ENCODE measurements at regions not wholly inside any gene's neighbourhood (a gene's known extent, or its start where the extent isn't known, plus 50 kb on each side); places are given as distances from the start of the nearest gene placed in this dataset.

GRCh38 chrX:44735498-44735897 lies 108.3 kb upstream of the DUSP21 start:
- H3K4me1 ChIP-seq (ENCODE audit: insufficient read depth, low read length): no peaks in the 10 kb centered on the region
- no peaks in the 10 kb centered on the region for H3K9me3 ChIP-seq (ENCODE audit: low read depth, low read length)
- DNase-seq (ENCODE audit: insufficient read length, low spot score, missing footprints): no peak
- H3K27ac ChIP-seq (ENCODE audit: low read depth, low read length): no peak overlapping the region
- no peaks in the 10 kb centered on the region for H4K20me1 ChIP-seq (ENCODE audit: insufficient read depth, low read length)
- H3K36me3 ChIP-seq (ENCODE audit: insufficient read depth, low read length): no peaks in the 10 kb centered on the region
- no peaks in the 10 kb centered on the region for H3K79me2 ChIP-seq (ENCODE audit: insufficient read depth, low read length)
- H2AFZ ChIP-seq (ENCODE audit: low read length): no peak overlapping the region
- H3K27me3 ChIP-seq (ENCODE audit: insufficient read depth, low read length): no peaks in the 10 kb centered on the region
- H3K4me3 ChIP-seq (ENCODE audit: insufficient read depth, low read length): no peak overlapping the region
- H3K4me2 ChIP-seq (ENCODE audit: insufficient read depth, low read length): no peak overlapping the region
- no peak for TF ChIP-seq CTCF (IDR thresholded peaks at IDR 0.05; ENCODE audit: extremely low read depth, low read depth, low read length)

GRCh38 chrX:44733931-44734330 lies 109.9 kb upstream of the DUSP21 start:
- H4K20me1 ChIP-seq (ENCODE audit: insufficient read depth, low read length): no peaks in the 10 kb centered on the region
- no peak overlapping the region for H3K4me3 ChIP-seq (ENCODE audit: insufficient read depth, low read length)
- no peaks in the 10 kb centered on the region for H3K79me2 ChIP-seq (ENCODE audit: insufficient read depth, low read length)
- no peak overlapping the region for H3K4me2 ChIP-seq (ENCODE audit: insufficient read depth, low read length)
- H3K27me3 ChIP-seq (ENCODE audit: insufficient read depth, low read length): no peaks in the 10 kb centered on the region
- no peak overlapping the region for H3K27ac ChIP-seq (ENCODE audit: low read depth, low read length)
- no peak overlapping the region for H2AFZ ChIP-seq (ENCODE audit: low read length)
- no peaks in the 10 kb centered on the region for H3K9me3 ChIP-seq (ENCODE audit: low read depth, low read length)
- no peaks in the 10 kb centered on the region for H3K4me1 ChIP-seq (ENCODE audit: insufficient read depth, low read length)
- DNase-seq (ENCODE audit: insufficient read length, low spot score, missing footprints): no peak
- no peak for TF ChIP-seq CTCF (IDR thresholded peaks at IDR 0.05; ENCODE audit: extremely low read depth, low read depth, low read length)
- H3K36me3 ChIP-seq (ENCODE audit: insufficient read depth, low read length): no peaks in the 10 kb centered on the region

GRCh38 chrX:44731160-44731559 lies 112.7 kb upstream of the DUSP21 start:
- Histone ChIP-seq H4K20me1 (ENCODE audit: insufficient read depth, low read length) (no peaks in the 10 kb centered on the region), H3K9me3 (ENCODE audit: low read depth, low read length) (no peaks in the 10 kb centered on the region), H3K36me3 (ENCODE audit: insufficient read depth, low read length) (no peaks in the 10 kb centered on the region), H3K4me2 (ENCODE audit: insufficient read depth, low read length) (no peak overlapping the region), H3K79me2 (ENCODE audit: insufficient read depth, low read length) (no peaks in the 10 kb centered on the region), H2AFZ (ENCODE audit: low read length) (no peak overlapping the region), H3K4me3 (ENCODE audit: insufficient read depth, low read length) (no peak overlapping the region), H3K27me3 (ENCODE audit: insufficient read depth, low read length) (no peaks in the 10 kb centered on the region), H3K27ac (ENCODE audit: low read depth, low read length) (no peak overlapping the region), H3K4me1 (ENCODE audit: insufficient read depth, low read length) (no peaks in the 10 kb centered on the region)
- DNase-seq (ENCODE audit: insufficient read length, low spot score, missing footprints): no peak
- TF ChIP-seq CTCF (IDR thresholded peaks at IDR 0.05; ENCODE audit: extremely low read depth, low read depth, low read length): no peak

GRCh38 chrX:44723426-44723825 lies 120.4 kb upstream of the DUSP21 start:
- H3K36me3 ChIP-seq (ENCODE audit: insufficient read depth, low read length): no peaks in the 10 kb centered on the region
- no peaks in the 10 kb centered on the region for H3K9me3 ChIP-seq (ENCODE audit: low read depth, low read length)
- H3K4me2 ChIP-seq (ENCODE audit: insufficient read depth, low read length): no peak overlapping the region
- H3K79me2 ChIP-seq (ENCODE audit: insufficient read depth, low read length): no peaks in the 10 kb centered on the region
- peaks cover 3% of the 10 kb centered on the region for H3K27me3 ChIP-seq (ENCODE audit: insufficient read depth, low read length)
- no peak for TF ChIP-seq CTCF (IDR thresholded peaks at IDR 0.05; ENCODE audit: extremely low read depth, low read depth, low read length)
- no peak overlapping the region for H2AFZ ChIP-seq (ENCODE audit: low read length)
- H3K4me3 ChIP-seq (ENCODE audit: insufficient read depth, low read length): no peak overlapping the region
- no peaks in the 10 kb centered on the region for H3K4me1 ChIP-seq (ENCODE audit: insufficient read depth, low read length)
- no peak for DNase-seq (ENCODE audit: insufficient read length, low spot score, missing footprints)
- no peak overlapping the region for H3K27ac ChIP-seq (ENCODE audit: low read depth, low read length)
- no peaks in the 10 kb centered on the region for H4K20me1 ChIP-seq (ENCODE audit: insufficient read depth, low read length)

Data from osteoblast (primary cell).